Mesothelial cell of epicardium (in vitro differentiated cells): ENCODE measurements at regions not wholly inside any gene's neighbourhood (a gene's known extent, or its start where the extent isn't known, plus 50 kb on each side); places are given as distances from the start of the nearest gene placed in this dataset.

Source experiments
- DNase-seq, 2 experiments: peaks; one replicate each; pipeline ENCODE4 v3.0.0; 2021; ENCODE audit warnings: low spot score in 2 of 2; ENCODE audit not compliant: unreplicated experiment in 2 of 2
- H3K27ac Mint-ChIP-seq: 2 replicates; pipeline ENCODE4 v1.8.0; 2021; ENCODE audit warnings: mixed read lengths
- H3K27me3 Mint-ChIP-seq: 2 replicates; pipeline ENCODE4 v1.8.0; 2021; ENCODE audit warnings: low read depth, mixed read lengths
- H3K36me3 Mint-ChIP-seq: 2 replicates; pipeline ENCODE4 v1.8.0; 2021; ENCODE audit warnings: mixed read lengths
- H3K4me1 Mint-ChIP-seq: 2 replicates; pipeline ENCODE4 v1.8.0; 2021; ENCODE audit warnings: mixed read lengths
- H3K4me3 Mint-ChIP-seq: 2 replicates; pipeline ENCODE4 v1.8.0; 2021; ENCODE audit warnings: mild to moderate bottlenecking, moderate library complexity, mixed read lengths
- H3K9me3 Mint-ChIP-seq: 2 replicates; pipeline ENCODE4 v1.8.0; 2021; ENCODE audit warnings: mixed read lengths
- CTCF ChIP-seq: fragments of 200-600 bp; sonication (generic); IDR thresholded peaks from one replicate; pipeline ENCODE4 v1.5.0; 2021; ENCODE audit warnings: antibody characterized with exemption; ENCODE audit not compliant: unreplicated experiment

- H3K27ac Mint-ChIP-seq: peak overlapping the region; percentile 28
- no peak for DNase-seq
- no peaks in the 10 kb centered on the region for H3K36me3 Mint-ChIP-seq
- H3K4me1 Mint-ChIP-seq: peaks cover 11% of the 10 kb centered on the region
- H3K4me3 Mint-ChIP-seq: no peak overlapping the region
- H3K9me3 Mint-ChIP-seq: peaks cover 44% of the 10 kb centered on the region
- no peaks in the 10 kb centered on the region for H3K27me3 Mint-ChIP-seq
- no peak for TF ChIP-seq CTCF
Observed at GRCh38 chrX:22800360-22800759, 199.4 kb upstream of the DDX53 start.

- H3K27ac Mint-ChIP-seq: no peak overlapping the region
- H3K27me3 Mint-ChIP-seq: no peaks in the 10 kb centered on the region
- no peak for TF ChIP-seq CTCF
- peaks cover 43% of the 10 kb centered on the region for H3K9me3 Mint-ChIP-seq
- no peaks in the 10 kb centered on the region for H3K36me3 Mint-ChIP-seq
- no peak for DNase-seq
- peaks cover 11% of the 10 kb centered on the region for H3K4me1 Mint-ChIP-seq
- no peak overlapping the region for H3K4me3 Mint-ChIP-seq
Observed at GRCh38 chrX:22800806-22801205, 199.0 kb upstream of the DDX53 start.

GRCh38 chrX:22803353-22803752 is 196.4 kb upstream of the DDX53 start:
- no peak overlapping the region for H3K4me3 Mint-ChIP-seq
- no peaks in the 10 kb centered on the region for H3K36me3 Mint-ChIP-seq
- no peak for DNase-seq
- no peak overlapping the region for H3K27ac Mint-ChIP-seq
- peaks cover 8% of the 10 kb centered on the region for H3K4me1 Mint-ChIP-seq
- no peaks in the 10 kb centered on the region for H3K27me3 Mint-ChIP-seq
- TF ChIP-seq CTCF: no peak
- H3K9me3 Mint-ChIP-seq: peaks cover 49% of the 10 kb centered on the region

- Mint-ChIP-seq H3K9me3 (peaks cover 44% of the 10 kb centered on the region), H3K4me1 (no peaks in the 10 kb centered on the region), H3K36me3 (no peaks in the 10 kb centered on the region), H3K27ac (no peak overlapping the region), H3K4me3 (no peak overlapping the region), H3K27me3 (no peaks in the 10 kb centered on the region)
- no peak for DNase-seq
- no peak for TF ChIP-seq CTCF
Observed at GRCh38 chrX:22810876-22811275, 188.9 kb upstream of the DDX53 start.

GRCh38 chrX:22818061-22818460 is 181.7 kb upstream of the DDX53 start:
- Mint-ChIP-seq H3K27me3 (no peaks in the 10 kb centered on the region), H3K36me3 (no peaks in the 10 kb centered on the region), H3K9me3 (peaks cover 23% of the 10 kb centered on the region), H3K27ac (no peak overlapping the region), H3K4me3 (no peak overlapping the region), H3K4me1 (no peaks in the 10 kb centered on the region)
- DNase-seq: no peak
- no peak for TF ChIP-seq CTCF

GRCh38 chrX:22855693-22856092 is 144.1 kb upstream of the DDX53 start:
- H3K4me3 Mint-ChIP-seq: no peak overlapping the region
- no peak overlapping the region for H3K27ac Mint-ChIP-seq
- H3K4me1 Mint-ChIP-seq: no peaks in the 10 kb centered on the region
- no peak for DNase-seq
- TF ChIP-seq CTCF: no peak
- no peaks in the 10 kb centered on the region for H3K36me3 Mint-ChIP-seq
- H3K27me3 Mint-ChIP-seq: no peaks in the 10 kb centered on the region
- H3K9me3 Mint-ChIP-seq: peaks cover 20% of the 10 kb centered on the region
